Stimulated activated naive CD8-positive, alpha-beta T cell treated with anti-CD3 and anti-CD28 coated beads, Interleukin-15, amount 100 ng/mL, for 72 hours (primary cell): ENCODE measurements at regions not wholly inside any gene's neighbourhood (a gene's known extent, or its start where the extent isn't known, plus 50 kb on each side); places are given as distances from the start of the nearest gene placed in this dataset.

Source experiments
- ATAC-seq: fragments of 150-1000 bp; cut with Tn5 transposase; 2 replicates; pipeline ENCODE4 v1.10.0; 2021; ENCODE audit warnings: mild to moderate bottlenecking, moderate library complexity
- DNase-seq, 2 donors: peaks; one replicate each; pipeline ENCODE4 v3.0.0; 2021 to 2022
- H3K27ac Mint-ChIP-seq, 2 donors: one replicate each; pipeline ENCODE4 v1.8.0; 2022; ENCODE audit warnings: mild to moderate bottlenecking in 2 of 2, mixed read lengths in 2 of 2, moderate library complexity in 2 of 2
- H3K27me3 Mint-ChIP-seq: one replicate; pipeline ENCODE4 v1.8.0; 2022; ENCODE audit warnings: mixed read lengths
- H3K4me1 Mint-ChIP-seq: one replicate; pipeline ENCODE4 v1.8.0; 2022; ENCODE audit warnings: mild to moderate bottlenecking, mixed read lengths
- H3K4me3 Mint-ChIP-seq, 2 donors: one replicate each; pipeline ENCODE4 v1.8.0; 2022; ENCODE audit warnings: mild to moderate bottlenecking in 2 of 2, mixed read lengths in 2 of 2, moderate library complexity in 1 of 2
- H3K9me3 Mint-ChIP-seq, 2 donors: one replicate each; pipeline ENCODE4 v1.8.0; 2022; ENCODE audit warnings: mixed read lengths in 2 of 2

GRCh38 chr18:56128153-56128791 is 510.1 kb downstream of the TXNL1 start:
- ATAC-seq, result no peak
- Mint-ChIP-seq H3K27ac (no peak overlapping the region), H3K4me3 (no peak overlapping the region), H3K27me3 (peaks cover 7% of the 10 kb centered on the region), H3K4me1 (no peaks in the 10 kb centered on the region), H3K9me3 (peaks cover 8 to 16% of the 10 kb centered on the region in 2 donors)
- no peak for DNase-seq

GRCh38 chr18:56127322-56128099 is 510.9 kb downstream of the TXNL1 start:
- ATAC-seq, result no peak
- no peak overlapping the region for H3K27ac Mint-ChIP-seq

GRCh38 chr18:56124186-56124585 is 514.2 kb downstream of the TXNL1 start:
- Mint-ChIP-seq H3K4me3 (no peak overlapping the region), H3K27ac (no peak overlapping the region), H3K9me3 (peaks cover 8% of the 10 kb centered on the region in 2 donors), H3K4me1 (no peaks in the 10 kb centered on the region), H3K27me3 (peaks cover 7% of the 10 kb centered on the region)
- DNase-seq, result no peak
- no peak for ATAC-seq

More at GRCh38 chr18:56127322-56128099, 510.9 kb downstream of the TXNL1 start:
- no peak for DNase-seq
- Mint-ChIP-seq H3K4me3 (no peak overlapping the region), H3K9me3 (peaks cover 8 to 16% of the 10 kb centered on the region in 2 donors), H3K4me1 (no peaks in the 10 kb centered on the region), H3K27me3 (peaks cover 7% of the 10 kb centered on the region)

GRCh38 chr18:56121669-56122068 is 516.7 kb downstream of the TXNL1 start:
- ATAC-seq, result no peak
- peaks cover 6% of the 10 kb centered on the region for H3K27me3 Mint-ChIP-seq
- H3K27ac Mint-ChIP-seq, result no peak overlapping the region
- H3K9me3 Mint-ChIP-seq, result peaks cover 8% of the 10 kb centered on the region in 2 donors
- no peaks in the 10 kb centered on the region for H3K4me1 Mint-ChIP-seq
- DNase-seq, result no peak
- H3K4me3 Mint-ChIP-seq, result no peak overlapping the region

- no peak overlapping the region for H3K4me3 Mint-ChIP-seq
- ATAC-seq, result no peak
- H3K27ac Mint-ChIP-seq, result no peak overlapping the region
- no peaks in the 10 kb centered on the region for H3K27me3 Mint-ChIP-seq
- DNase-seq, result no peak
- no peaks in the 10 kb centered on the region for H3K4me1 Mint-ChIP-seq
- peaks cover 8% of the 10 kb centered on the region in 2 donors for H3K9me3 Mint-ChIP-seq
Measured at GRCh38 chr18:56120782-56121181, 517.6 kb downstream of the TXNL1 start.

GRCh38 chr18:56119681-56120080 is 518.7 kb downstream of the TXNL1 start:
- no peak for DNase-seq
- H3K9me3 Mint-ChIP-seq, result no peaks in the 10 kb centered on the region
- H3K4me3 Mint-ChIP-seq, result no peak overlapping the region
- peaks cover 8% of the 10 kb centered on the region for H3K27me3 Mint-ChIP-seq
- no peak for ATAC-seq
- no peak overlapping the region for H3K27ac Mint-ChIP-seq
- H3K4me1 Mint-ChIP-seq, result no peaks in the 10 kb centered on the region

- no peaks in the 10 kb centered on the region for H3K4me1 Mint-ChIP-seq
- peaks cover 8% of the 10 kb centered on the region for H3K27me3 Mint-ChIP-seq
- no peaks in the 10 kb centered on the region for H3K9me3 Mint-ChIP-seq
- ATAC-seq (no peak), DNase-seq (no peak)
- H3K4me3 Mint-ChIP-seq, result no peak overlapping the region
- no peak overlapping the region for H3K27ac Mint-ChIP-seq
Measured at GRCh38 chr18:56118422-56118821, 520.0 kb downstream of the TXNL1 start.

GRCh38 chr18:56115071-56116015 is 523.0 kb downstream of the TXNL1 start:
- no peak for ATAC-seq
- no peak overlapping the region for H3K4me3 Mint-ChIP-seq

GRCh38 chr18:56112984-56113383 is 525.0 kb upstream of the TCF4 start:
- H3K27ac Mint-ChIP-seq, result no peak overlapping the region
- H3K4me3 Mint-ChIP-seq, result no peak overlapping the region

More at GRCh38 chr18:56115071-56116015, 523.0 kb downstream of the TXNL1 start:
- Mint-ChIP-seq H3K27ac (no peak overlapping the region), H3K27me3 (peaks cover 8% of the 10 kb centered on the region), H3K4me1 (peaks cover 7% of the 10 kb centered on the region), H3K9me3 (no peaks in the 10 kb centered on the region)
- no peak for DNase-seq

GRCh38 chr18:56112013-56112749 is 524.2 kb upstream of the TCF4 start:
- ATAC-seq (peak; percentile 97), DNase-seq (peak; percentile 8 to 32)
- Mint-ChIP-seq H3K4me1 (peaks cover 7% of the 10 kb centered on the region), H3K27ac (peak overlapping the region in 1 of 2 donors; percentile 66), H3K27me3 (peaks cover 8% of the 10 kb centered on the region), H3K9me3 (no peaks in the 10 kb centered on the region), H3K4me3 (peak overlapping the region; percentile 30 to 38)

More at GRCh38 chr18:56112984-56113383, 525.0 kb upstream of the TCF4 start:
- ATAC-seq (no peak), DNase-seq (no peak)
- Mint-ChIP-seq H3K9me3 (no peaks in the 10 kb centered on the region), H3K4me1 (peaks cover 7% of the 10 kb centered on the region), H3K27me3 (peaks cover 8% of the 10 kb centered on the region)

- Mint-ChIP-seq H3K27ac (no peak overlapping the region), H3K4me1 (peaks cover 7% of the 10 kb centered on the region)
Measured at GRCh38 chr18:56109757-56110156, 521.8 kb upstream of the TCF4 start.

GRCh38 chr18:56108478-56109367 is 520.7 kb upstream of the TCF4 start:
- Mint-ChIP-seq H3K4me3 (no peak overlapping the region), H3K27ac (no peak overlapping the region), H3K27me3 (no peaks in the 10 kb centered on the region), H3K9me3 (peaks cover 15 to 22% of the 10 kb centered on the region in 2 donors), H3K4me1 (peaks cover 7% of the 10 kb centered on the region)
- no peak for ATAC-seq
- DNase-seq, result no peak

More at GRCh38 chr18:56109757-56110156, 521.8 kb upstream of the TCF4 start:
- ATAC-seq (no peak), DNase-seq (no peak)
- H3K9me3 Mint-ChIP-seq, result peaks cover 10 to 12% of the 10 kb centered on the region in 2 donors
- H3K27me3 Mint-ChIP-seq, result no peaks in the 10 kb centered on the region
- no peak overlapping the region for H3K4me3 Mint-ChIP-seq

GRCh38 chr18:56107821-56108477 is 520.0 kb upstream of the TCF4 start:
- Mint-ChIP-seq H3K27ac (no peak overlapping the region), H3K4me1 (peaks cover 7% of the 10 kb centered on the region), H3K27me3 (no peaks in the 10 kb centered on the region), H3K4me3 (no peak overlapping the region), H3K9me3 (peaks cover 22 to 30% of the 10 kb centered on the region in 2 donors)
- no peak for ATAC-seq
- no peak for DNase-seq
